SK-N-SH (cell line): ENCODE measurements at regions not wholly inside any gene's neighbourhood (a gene's known extent, or its start where the extent isn't known, plus 50 kb on each side); places are given as distances from the start of the nearest gene placed in this dataset.

Experiments
- GATA2 ChIP-seq: sonication (generic); formaldehyde crosslinking; IDR thresholded peaks from 2 replicates; pipeline ENCODE4 v1.5.0; 2020; ENCODE audit warnings: mild to moderate bottlenecking, missing genetic modification reagents
- JUND ChIP-seq: IDR thresholded peaks from 2 replicates; pipeline ENCODE4 v1.4.0; 2012
- NRF1 ChIP-seq: IDR thresholded peaks from 2 replicates; pipeline ENCODE4 v1.6.1; 2012; ENCODE audit warnings: low read depth, mild to moderate bottlenecking, low read length
- YY1 ChIP-seq: IDR thresholded peaks from 2 replicates; pipeline ENCODE4 v1.4.0; 2012; ENCODE audit warnings: low read depth, mild to moderate bottlenecking
- TF ChIP-seq, protein P1 (sequence below): IDR thresholded peaks from 2 replicates; pipeline ENCODE4 v1.4.0; 2012; ENCODE audit warnings: low read depth, borderline replicate concordance
- TF ChIP-seq, protein P2 (sequence below): IDR thresholded peaks from 2 replicates; pipeline ENCODE4 v1.6.1; 2012; ENCODE audit warnings: mild to moderate bottlenecking, low read depth, low read length, moderate library complexity

- no peak for TF ChIP-seq GATA2 (CRISPR knock-in tag)
- TF ChIP-seq, protein P1, sequence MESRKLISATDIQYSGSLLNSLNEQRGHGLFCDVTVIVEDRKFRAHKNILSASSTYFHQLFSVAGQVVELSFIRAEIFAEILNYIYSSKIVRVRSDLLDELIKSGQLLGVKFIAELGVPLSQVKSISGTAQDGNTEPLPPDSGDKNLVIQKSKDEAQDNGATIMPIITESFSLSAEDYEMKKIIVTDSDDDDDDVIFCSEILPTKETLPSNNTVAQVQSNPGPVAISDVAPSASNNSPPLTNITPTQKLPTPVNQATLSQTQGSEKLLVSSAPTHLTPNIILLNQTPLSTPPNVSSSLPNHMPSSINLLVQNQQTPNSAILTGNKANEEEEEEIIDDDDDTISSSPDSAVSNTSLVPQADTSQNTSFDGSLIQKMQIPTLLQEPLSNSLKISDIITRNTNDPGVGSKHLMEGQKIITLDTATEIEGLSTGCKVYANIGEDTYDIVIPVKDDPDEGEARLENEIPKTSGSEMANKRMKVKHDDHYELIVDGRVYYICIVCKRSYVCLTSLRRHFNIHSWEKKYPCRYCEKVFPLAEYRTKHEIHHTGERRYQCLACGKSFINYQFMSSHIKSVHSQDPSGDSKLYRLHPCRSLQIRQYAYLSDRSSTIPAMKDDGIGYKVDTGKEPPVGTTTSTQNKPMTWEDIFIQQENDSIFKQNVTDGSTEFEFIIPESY: no peak
- TF ChIP-seq NRF1: no peak
- TF ChIP-seq, protein P2, sequence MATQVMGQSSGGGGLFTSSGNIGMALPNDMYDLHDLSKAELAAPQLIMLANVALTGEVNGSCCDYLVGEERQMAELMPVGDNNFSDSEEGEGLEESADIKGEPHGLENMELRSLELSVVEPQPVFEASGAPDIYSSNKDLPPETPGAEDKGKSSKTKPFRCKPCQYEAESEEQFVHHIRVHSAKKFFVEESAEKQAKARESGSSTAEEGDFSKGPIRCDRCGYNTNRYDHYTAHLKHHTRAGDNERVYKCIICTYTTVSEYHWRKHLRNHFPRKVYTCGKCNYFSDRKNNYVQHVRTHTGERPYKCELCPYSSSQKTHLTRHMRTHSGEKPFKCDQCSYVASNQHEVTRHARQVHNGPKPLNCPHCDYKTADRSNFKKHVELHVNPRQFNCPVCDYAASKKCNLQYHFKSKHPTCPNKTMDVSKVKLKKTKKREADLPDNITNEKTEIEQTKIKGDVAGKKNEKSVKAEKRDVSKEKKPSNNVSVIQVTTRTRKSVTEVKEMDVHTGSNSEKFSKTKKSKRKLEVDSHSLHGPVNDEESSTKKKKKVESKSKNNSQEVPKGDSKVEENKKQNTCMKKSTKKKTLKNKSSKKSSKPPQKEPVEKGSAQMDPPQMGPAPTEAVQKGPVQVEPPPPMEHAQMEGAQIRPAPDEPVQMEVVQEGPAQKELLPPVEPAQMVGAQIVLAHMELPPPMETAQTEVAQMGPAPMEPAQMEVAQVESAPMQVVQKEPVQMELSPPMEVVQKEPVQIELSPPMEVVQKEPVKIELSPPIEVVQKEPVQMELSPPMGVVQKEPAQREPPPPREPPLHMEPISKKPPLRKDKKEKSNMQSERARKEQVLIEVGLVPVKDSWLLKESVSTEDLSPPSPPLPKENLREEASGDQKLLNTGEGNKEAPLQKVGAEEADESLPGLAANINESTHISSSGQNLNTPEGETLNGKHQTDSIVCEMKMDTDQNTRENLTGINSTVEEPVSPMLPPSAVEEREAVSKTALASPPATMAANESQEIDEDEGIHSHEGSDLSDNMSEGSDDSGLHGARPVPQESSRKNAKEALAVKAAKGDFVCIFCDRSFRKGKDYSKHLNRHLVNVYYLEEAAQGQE: no peak
- TF ChIP-seq YY1: no peak
- no peak for TF ChIP-seq JUND
Observed at GRCh38 chr22:48258064-48258701, 1495.7 kb downstream of the TBC1D22A start.
